ENCODE measurements at regions not wholly inside any gene's neighbourhood (a gene's known extent, or its start where the extent isn't known, plus 50 kb on each side); places are given as distances from the start of the nearest gene placed in this dataset.

GRCh38 chr2:226618875-226619605 lies 180.6 kb downstream of the IRS1 start:
- DNase-seq = no peak

GRCh38 chr2:226618544-226618874 lies 181.1 kb downstream of the IRS1 start:
- DNase-seq = no peak

- DNase-seq = no peak
Measured at GRCh38 chr2:226615891-226616290, 183.7 kb downstream of the IRS1 start.

GRCh38 chr2:226611944-226612318 lies 187.7 kb downstream of the IRS1 start:
- no peak for DNase-seq

- no peak for DNase-seq
Measured at GRCh38 chr2:226611196-226611943, 188.2 kb downstream of the IRS1 start.

GRCh38 chr2:226609366-226609765 lies 190.3 kb downstream of the IRS1 start:
- DNase-seq = no peak

GRCh38 chr2:226608451-226608850 lies 191.2 kb downstream of the IRS1 start:
- no peak for DNase-seq

GRCh38 chr2:226607379-226607778 lies 192.2 kb downstream of the IRS1 start:
- no peak for DNase-seq

GRCh38 chr2:226605642-226606041 lies 194.0 kb downstream of the IRS1 start:
- no peak for DNase-seq

- no peak for DNase-seq
Measured at GRCh38 chr2:226603606-226604005, 196.0 kb downstream of the IRS1 start.

- DNase-seq = no peak
Measured at GRCh38 chr2:226601881-226602662, 197.5 kb downstream of the IRS1 start.

GRCh38 chr2:226600802-226601201 lies 198.8 kb downstream of the IRS1 start:
- no peak for DNase-seq

- DNase-seq = no peak
Measured at GRCh38 chr2:226600184-226600583, 199.4 kb downstream of the IRS1 start.

- DNase-seq = no peak
Measured at GRCh38 chr2:226589043-226589442, 210.6 kb downstream of the IRS1 start.

GRCh38 chr2:226585130-226585561 lies 214.5 kb downstream of the IRS1 start:
- DNase-seq = no peak

GRCh38 chr2:226584518-226585055 lies 215.0 kb downstream of the IRS1 start:
- no peak for DNase-seq

- DNase-seq = no peak
Measured at GRCh38 chr2:226583715-226584114, 215.9 kb downstream of the IRS1 start.

GRCh38 chr2:226581661-226582060 lies 218.0 kb downstream of the IRS1 start:
- DNase-seq = no peak

- DNase-seq = no peak
Measured at GRCh38 chr2:226581004-226581403, 218.6 kb downstream of the IRS1 start.

- DNase-seq = no peak
Measured at GRCh38 chr2:226580403-226580802, 219.2 kb downstream of the IRS1 start.

- DNase-seq = no peak
Measured at GRCh38 chr2:226579519-226579918, 220.1 kb downstream of the IRS1 start.

- DNase-seq = no peak
Measured at GRCh38 chr2:226578879-226579278, 220.7 kb downstream of the IRS1 start.

GRCh38 chr2:226578373-226578772 lies 221.2 kb downstream of the IRS1 start:
- no peak for DNase-seq

- DNase-seq = no peak
Measured at GRCh38 chr2:226575928-226576327, 223.7 kb downstream of the IRS1 start.
